ENCODE measurements at regions not wholly inside any gene's neighbourhood (a gene's known extent, or its start where the extent isn't known, plus 50 kb on each side); places are given as distances from the start of the nearest gene placed in this dataset.

DNA sequence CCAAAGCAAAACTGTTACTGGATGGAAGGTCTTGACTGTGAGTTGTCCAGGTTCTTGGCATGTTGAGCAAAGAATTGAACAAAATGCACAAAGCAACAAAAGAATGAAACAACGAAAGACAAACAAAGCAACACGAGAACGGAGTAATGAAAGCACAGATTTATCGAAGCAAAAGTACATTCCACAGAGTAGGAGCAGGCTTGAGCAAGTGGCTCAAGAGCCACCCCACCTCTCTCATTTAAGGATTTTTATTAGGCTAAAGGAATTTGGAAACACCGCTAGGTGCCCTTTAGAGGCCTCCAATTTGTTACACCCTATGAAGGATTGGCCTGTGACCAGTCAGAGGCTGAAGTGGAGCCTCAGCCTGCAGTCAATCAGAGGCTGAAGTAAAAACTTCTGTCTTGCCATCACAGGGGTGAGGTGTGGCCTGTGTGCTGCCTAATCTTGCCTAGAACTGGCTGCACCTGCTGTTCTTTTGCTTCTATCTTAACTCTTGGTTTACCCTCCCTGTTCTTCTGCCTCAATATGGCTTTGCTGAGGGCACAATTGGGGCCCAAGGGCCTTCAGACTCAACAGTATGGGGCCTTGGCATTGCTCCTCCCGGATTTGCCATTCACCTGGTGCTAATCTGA lies 59.4 kb upstream of the FTH1 start:
- no peak for DNase-seq

DNA sequence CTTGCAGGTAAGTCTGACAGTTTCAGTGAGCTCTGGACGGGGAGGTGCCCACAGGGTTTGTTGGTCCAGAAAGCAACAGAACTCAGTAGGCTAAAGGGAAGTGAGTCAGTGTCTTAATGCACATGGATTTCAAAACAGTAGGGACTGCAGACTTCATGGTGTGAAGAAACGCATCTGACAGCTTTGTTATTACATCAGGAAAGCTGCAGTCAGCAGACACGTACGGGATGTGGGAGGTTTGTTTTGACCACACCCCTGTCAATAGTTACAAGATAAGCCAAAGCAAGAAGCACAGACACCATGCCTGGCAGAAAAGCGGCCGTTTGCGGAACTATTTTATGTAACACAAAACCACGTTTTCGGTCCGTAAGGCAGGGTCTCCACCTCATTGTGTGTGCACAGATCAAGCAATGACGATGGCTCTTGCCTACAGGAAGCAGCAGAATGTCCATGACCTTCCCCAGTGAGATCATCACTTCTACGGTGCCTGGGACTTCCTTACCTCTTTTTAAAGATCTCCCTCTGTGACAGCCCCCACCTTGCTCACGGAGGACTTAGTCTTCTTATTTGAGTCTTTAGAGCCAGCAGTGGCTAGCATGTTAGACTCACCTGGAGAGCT lies 58.2 kb upstream of the FTH1 start:
- DNase-seq, result no peak

DNA sequence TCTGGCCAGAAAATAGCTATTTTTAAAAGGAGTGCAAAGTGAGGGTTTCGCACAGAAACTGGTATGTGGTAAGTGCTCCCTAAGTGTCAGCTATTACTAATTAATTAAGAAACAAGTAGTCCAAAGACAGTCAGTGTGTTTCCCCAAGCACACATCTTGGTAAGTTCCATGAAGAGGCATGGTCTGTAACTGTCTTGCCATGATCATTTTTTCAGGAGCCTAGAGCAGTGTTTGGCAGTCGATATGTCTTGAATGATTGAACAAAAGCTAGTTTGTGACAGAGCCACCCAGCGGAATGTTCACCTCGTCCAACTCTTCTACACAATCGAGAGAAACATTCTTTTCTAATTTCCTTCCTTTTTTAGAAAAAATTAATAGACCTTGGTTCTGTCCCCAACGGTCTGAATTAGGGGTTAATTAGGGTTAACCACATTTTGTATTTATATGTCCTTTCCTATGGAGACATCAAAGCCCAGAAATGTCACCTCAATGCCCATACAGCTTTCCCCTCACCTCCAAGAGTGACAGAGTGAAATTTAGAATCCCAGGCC lies 57.6 kb upstream of the FTH1 start:
- no peak for DNase-seq

DNA sequence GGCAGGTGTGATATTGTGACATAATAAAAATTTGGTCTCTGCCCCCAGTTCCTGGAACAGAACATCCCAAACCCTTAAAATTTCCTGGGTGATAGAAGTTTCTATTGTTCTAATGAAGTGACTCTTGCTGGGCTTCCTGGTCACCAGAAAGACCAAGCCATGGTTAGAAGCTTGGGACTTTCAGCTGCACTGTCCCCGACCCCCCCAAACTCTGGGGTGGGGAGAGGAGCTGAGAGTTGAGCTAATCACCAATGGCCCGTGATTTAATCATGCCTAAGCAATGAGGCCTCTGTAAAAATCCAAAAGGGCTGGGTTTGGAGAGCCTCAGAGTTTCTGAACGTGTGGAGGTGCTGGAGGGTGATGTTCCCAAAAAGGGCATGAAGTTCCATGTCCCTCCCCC lies 54.8 kb upstream of the FTH1 start:
- no peak for DNase-seq

DNA sequence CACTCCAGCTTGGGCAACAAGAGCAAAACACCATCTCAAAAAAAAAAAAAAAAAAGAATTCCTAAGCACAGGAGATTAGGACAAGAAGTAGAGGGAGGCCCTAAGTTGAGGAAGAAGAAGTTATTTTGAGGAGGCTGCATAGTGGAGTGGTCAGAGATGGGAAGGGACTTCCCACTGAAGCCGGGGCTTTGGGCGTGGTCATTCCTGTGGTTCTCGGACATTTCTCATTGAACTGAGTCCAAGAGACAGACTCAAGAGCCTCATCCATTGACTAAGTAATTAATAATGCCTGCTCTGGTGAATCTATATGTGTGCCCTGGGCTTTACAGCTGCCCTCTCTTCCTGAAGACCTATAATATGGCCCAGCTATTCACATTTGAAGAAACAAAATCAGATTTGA lies 53.2 kb upstream of the FTH1 start:
- no peak for DNase-seq

DNA sequence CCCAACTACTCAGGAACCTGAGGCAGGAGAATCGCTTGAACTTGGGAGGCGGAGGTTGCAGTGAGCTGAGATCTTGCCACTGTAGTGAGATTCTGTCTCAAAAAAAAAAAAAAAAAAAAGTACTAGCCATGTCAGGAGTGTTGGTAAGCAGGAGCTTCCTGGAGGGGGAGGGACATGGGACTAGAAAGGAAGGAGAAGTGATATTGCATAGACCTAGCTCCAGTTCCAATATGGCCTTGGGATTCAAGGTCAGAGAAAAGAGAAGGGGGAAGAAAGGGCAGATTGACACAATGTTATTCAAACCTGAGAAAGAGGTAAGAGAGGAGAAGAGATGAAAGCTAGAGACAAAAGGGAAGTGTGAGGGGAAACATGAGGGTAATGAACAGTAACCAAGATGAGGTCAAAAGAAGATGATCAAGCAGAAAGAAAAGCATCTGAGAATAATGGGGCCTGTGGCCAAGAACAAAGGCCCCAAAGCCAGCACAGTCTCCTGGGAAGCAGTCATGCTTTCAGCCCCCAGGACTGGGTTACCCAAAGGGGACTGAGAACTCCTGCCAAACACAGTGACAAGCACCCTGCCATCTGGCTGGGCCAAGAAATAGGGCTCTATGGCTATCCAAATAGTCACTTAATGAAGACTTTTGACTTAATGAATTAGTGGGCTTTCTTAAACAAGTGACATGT lies 51.7 kb upstream of the FTH1 start:
- no peak for DNase-seq

DNA sequence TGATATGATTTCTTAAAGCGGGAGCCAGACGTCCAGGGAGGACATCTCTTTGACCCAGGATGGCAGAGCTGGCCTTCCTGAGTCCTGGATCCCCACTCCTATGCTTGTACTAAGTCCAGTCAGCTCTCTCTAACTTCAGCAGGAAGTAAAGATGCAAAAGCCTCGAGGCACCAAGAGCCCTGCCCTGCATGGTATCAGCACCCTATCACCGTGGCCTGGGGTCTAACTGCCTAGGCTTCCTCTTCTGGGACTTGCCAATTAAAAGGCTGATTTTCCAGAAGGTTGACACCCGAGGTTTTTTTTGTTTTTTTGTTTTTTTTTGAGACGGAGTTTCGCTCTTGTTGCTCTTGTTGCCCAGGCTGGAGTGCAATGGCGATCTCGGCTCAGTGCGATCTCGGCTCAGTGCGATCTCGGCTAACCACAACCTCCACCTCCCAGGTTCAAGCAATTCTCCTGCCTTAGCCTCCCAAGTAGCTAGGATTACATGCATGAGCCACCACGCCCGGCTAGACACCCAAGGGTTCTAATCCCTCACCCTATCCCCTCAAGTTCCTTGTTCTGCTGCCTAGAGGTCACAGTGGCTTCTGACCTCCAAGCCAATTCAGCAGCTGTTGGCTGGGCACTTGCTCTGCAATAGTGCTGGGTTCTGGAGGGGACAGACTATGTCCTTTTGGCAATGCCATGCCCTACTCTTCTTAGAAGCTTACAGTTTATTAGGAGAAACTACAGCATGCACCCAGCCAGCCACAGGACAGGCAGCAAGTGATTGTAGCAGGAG lies 50.6 kb upstream of the FTH1 start:
- no peak for DNase-seq
